Activated T-cell treated with anti-CD3 and anti-CD28 coated beads for 24 hours (primary cell): ENCODE measurements at regions not wholly inside any gene's neighbourhood (a gene's known extent, or its start where the extent isn't known, plus 50 kb on each side); places are given as distances from the start of the nearest gene placed in this dataset.

Experiments
- DNase-seq: peaks from one replicate; pipeline ENCODE4 v3.0.0-alpha.2; 2020; ENCODE audit warnings: low read depth

DNA sequence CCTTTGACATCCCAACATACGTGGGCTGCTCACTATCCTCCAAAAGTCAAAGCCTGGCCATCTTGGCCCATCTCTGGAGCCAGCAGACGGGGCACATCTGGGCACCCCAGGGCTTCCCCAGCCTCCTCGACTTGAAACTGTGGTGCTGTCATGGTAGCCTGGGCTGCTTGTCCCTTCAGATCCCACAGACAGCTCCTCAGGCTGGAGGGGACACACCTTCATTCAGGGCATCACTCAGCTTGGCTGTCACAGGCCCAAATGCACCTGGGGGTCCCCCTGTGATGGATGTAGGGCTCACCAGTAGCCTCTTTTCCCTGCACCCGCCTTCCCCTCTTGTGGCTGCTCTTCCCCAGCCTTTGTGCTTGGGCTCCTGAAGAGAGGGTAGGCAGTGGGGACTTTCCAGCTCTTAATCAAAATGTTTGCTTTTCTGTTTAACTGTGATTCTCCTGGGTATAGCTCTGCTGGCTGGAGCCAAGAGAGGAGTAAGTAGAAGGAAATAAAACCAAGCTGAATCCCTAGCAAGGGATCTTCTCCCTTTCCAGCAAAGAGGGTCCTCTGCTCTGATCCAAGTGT, 92.3 kb downstream of the GYPC start:
- no peak for DNase-seq

GRCh38 chr2:126748929-126749518, 93.1 kb downstream of the GYPC start:
- DNase-seq, result no peak

- DNase-seq, result no peak
Observed at GRCh38 chr2:126749537-126749936, 93.6 kb downstream of the GYPC start.

DNA sequence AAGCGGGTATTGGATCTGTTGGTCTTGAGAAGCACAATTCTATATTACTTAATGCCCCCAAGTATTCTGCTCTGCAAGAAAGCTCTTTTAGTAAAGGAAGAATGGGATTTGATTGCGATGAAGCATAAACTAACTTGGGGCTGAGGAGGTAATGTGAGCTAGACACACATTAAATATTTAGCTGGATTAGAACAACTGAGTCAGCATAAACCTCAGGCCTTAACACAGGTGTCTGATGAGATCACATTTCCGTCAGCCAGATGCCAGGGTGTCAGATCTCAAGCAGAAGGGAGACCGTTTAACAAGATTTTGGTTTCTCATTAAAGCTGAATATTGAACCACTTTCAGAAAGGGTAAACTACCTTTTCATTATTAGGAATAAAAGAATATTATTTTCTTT, 94.5 kb downstream of the GYPC start:
- no peak for DNase-seq

DNA sequence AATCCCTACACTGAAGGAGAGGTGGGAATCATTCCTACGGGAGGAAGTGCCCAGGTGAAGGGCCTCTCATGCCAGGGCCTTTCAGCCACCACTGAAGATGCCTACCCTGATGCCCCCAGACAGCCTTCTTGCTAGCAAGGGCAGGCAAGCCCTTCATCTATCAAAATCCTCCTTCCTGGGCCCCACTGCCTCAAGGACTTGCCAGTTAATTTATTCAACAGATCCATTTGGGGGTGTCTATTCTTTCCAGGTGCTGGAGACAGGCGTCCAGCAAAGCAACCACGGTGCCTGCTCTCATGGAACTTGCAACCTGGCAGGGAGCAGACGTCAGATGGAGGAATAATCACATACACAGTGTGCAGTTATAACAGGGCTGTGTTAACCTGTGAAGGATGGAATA, 95.5 kb downstream of the GYPC start:
- no peak for DNase-seq

- no peak for DNase-seq
Observed at GRCh38 chr2:126752876-126753275, 96.9 kb downstream of the GYPC start.

- DNase-seq, result no peak
Observed at GRCh38 chr2:126753501-126754212, 97.7 kb downstream of the GYPC start.

DNA sequence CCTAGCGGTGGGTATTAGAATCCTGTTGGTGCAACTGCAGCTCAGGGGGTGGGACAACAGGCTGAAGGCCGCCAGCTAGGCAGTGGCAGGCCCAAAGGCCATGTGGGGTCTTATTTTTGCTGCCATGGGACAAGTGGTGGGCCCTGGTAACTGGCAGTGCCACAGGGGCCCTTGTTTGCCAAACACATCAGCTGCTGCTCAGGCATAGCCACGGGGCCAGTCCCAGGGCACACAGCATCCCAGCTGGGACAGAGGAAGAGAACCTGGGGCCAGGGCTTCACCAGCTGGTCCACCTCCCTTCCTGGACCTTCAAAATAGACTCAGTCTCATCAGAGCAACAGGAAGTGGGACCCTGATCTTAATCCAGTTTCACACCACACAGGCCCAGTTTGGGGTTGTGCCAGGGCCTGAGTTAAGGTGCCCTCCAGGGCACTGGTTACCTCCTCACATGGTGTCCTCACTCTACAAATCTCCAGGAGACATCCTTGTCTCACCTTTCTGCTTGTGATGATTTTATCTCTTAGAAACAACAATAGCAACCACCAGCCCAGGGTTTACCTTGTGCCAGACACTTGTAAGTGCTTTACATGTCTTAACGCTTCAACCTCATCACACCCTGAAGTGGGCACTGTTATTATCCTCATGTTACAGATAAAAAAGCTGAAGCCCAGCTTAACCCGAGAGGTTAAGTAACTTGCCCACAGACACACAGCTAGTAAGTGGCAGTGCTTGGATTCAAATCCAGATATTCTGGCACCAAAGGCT, 98.5 kb downstream of the GYPC start:
- DNase-seq, result no peak

- DNase-seq, result no peak
Observed at GRCh38 chr2:126756125-126756524, 100.2 kb downstream of the GYPC start.

GRCh38 chr2:126761256-126761980, 105.5 kb downstream of the GYPC start:
- no peak for DNase-seq

GRCh38 chr2:126761981-126762878, 106.3 kb downstream of the GYPC start:
- DNase-seq, result peak; percentile 30

GRCh38 chr2:126764686-126765265, 108.8 kb downstream of the GYPC start:
- no peak for DNase-seq

GRCh38 chr2:126765395-126765794, 109.4 kb downstream of the GYPC start:
- DNase-seq, result no peak

DNA sequence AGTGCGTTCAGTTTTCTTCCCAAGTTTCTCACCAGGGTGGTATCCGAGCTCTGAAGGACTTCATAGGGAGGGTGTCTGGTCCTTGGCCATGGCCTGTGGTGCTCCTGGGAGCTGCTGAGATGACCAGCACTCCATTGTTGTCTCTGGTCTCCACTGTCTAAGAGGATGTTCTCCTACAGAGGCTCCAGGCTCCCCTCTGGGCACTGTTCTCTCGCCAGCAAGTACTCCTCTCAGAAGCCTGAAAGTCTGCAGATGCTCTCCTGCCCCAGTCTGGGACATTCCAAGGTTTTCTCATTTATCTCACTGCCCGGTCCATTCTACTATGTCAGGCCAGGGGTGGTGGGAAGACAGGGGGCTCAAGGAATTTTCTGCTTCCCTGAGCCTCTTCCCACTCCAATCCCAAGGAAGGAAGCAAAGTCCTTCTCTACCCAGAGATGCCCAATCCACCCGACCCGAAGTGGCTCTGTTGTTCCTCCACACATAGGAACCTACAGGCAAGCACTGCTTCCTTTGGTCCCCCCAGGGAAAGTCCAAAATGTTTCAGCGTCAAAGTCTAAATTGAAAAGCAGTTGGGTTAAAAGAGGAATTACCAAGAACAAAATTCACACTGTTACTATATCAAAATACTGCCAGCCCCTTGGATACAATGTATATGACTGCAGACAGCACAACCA, 110.5 kb downstream of the GYPC start:
- DNase-seq, result no peak

GRCh38 chr2:126766969-126767296, 111.0 kb downstream of the GYPC start:
- DNase-seq, result no peak

- DNase-seq, result no peak
Observed at GRCh38 chr2:126769118-126769517, 113.2 kb downstream of the GYPC start.

GRCh38 chr2:126770466-126770865, 114.5 kb downstream of the GYPC start:
- no peak for DNase-seq

DNA sequence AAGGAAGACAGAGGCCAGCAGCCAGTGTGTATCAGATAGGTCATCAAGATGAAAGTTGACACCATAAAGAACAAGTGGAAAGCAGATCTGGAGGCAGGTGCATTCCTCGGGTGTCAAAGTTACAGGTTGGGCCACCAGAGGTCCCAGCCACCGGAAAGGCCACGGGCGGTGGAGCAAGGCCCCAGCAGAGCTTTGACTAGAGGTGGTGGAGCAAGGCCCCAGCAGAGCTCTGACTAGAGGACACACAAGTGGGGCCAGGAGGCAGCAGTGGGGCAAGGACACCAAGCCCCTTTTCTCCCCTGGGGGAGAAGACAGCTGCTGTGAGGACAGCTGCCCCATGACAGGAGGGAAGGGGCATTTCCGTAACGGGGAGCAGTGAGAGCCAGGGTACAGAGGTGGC, 115.1 kb downstream of the GYPC start:
- no peak for DNase-seq

DNA sequence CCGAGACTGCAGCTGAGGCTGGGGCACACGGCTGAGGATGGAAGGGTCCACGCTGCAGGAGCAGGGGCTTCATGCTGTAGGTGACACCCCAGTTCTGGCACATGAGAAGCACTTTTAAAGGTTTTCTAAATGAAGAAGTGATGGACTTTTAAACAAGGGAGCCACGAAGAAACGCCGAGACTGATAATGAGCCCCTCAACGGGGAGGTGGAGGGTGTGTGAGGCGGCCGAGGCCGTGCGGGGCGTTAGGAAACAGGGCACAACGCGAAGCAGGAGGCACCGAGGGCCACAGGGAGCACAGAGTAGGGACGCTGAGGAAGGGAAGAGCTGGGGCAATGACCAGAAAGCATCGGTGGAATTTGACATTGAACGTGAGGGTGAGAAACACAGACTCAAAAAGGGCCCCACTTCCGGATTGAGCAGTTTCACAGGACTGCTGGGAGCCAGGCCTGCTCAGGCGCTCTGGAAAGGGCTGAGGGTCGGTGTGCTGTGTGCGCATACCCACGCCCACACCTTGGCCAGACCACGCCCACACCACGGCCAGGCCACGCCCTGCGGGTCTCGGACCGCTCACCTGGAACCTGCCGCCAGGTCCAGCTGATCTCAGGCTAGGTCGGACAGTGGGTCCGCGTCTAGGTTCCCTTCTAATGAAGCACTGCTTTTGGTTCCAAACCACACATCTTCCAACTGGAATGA, 115.7 kb downstream of the GYPC start:
- no peak for DNase-seq

DNA sequence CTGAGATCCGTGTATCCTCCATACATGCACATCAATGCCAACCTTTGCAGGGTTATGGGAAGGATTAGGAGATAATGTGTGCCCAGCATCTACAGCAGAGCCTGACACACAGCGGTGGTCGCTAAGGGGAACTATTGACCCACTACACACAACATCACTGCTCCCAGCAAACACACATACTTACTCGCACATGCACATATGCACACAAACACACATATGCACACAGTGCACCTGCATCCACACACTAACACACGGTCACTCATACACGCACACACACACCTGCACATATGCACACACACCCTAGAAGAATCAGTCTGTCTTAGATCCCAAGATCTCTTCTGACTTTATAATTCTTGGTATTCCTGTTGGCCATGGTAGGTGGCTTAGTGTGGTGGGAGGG, 118.3 kb downstream of the GYPC start:
- DNase-seq, result no peak
